Ovary (tissue), 3 donors: ENCODE measurements at regions not wholly inside any gene's neighbourhood (a gene's known extent, or its start where the extent isn't known, plus 50 kb on each side); places are given as distances from the start of the nearest gene placed in this dataset.

Source experiments
- CTCF ChIP-seq, 3 donors: fragments of 450-650 bp in 2 of 3; fragments of 200-600 bp in 1 of 3; IDR thresholded peaks; one replicate each; pipeline versions ENCODE4 v1.5.1 to v1.8.0; 2016 to 2022; ENCODE audit warnings: antibody characterized with exemption in 3 of 3, mild to moderate bottlenecking in 1 of 3
- POLR2A ChIP-seq: fragments of 450-650 bp; IDR thresholded peaks from one replicate; pipeline ENCODE4 v1.6.1; 2017; ENCODE audit warnings: antibody characterized with exemption, mild to moderate bottlenecking, moderate library complexity
- donor health status: DM: no; HTN: no; CAD: no.

GRCh38 chr13:22793598-22794134, 387.1 kb upstream of the SGCG start:
- TF ChIP-seq CTCF (IDR thresholded peaks at IDR 0.05) (no peak), POLR2A (no peak)
